GM23338 (cell line): ENCODE measurements at regions not wholly inside any gene's neighbourhood (a gene's known extent, or its start where the extent isn't known, plus 50 kb on each side); places are given as distances from the start of the nearest gene placed in this dataset.

Source experiments
- ATAC-seq: fragments of 200-7000 bp; cut with Tn5 transposase; 3 replicates; pipeline ENCODE4 v1.9.1; 2020
- DNase-seq: peaks from one replicate; pipeline ENCODE4 v3.0.0-alpha.2; 2015; ENCODE audit warnings: low spot score
- H2AFZ ChIP-seq: fragments of 200-600 bp; sonication (generic); 2 replicates; pipeline ENCODE4 v1.8.0; 2016; ENCODE audit warnings: antibody characterized with exemption, mild to moderate bottlenecking, moderate library complexity
- H3F3A ChIP-seq: fragments of 200-600 bp; sonication (generic); replicated peaks from 2 replicates; pipeline ENCODE4 v1.8.0; 2017; ENCODE audit warnings: antibody characterized with exemption, mixed run types, low read depth
- H3K27ac ChIP-seq: fragments of 200-600 bp; sonication (generic); 2 replicates; pipeline ENCODE4 v1.6.1; 2016; ENCODE audit warnings: low read depth
- H3K27me3 ChIP-seq: fragments of 200-600 bp; sonication (generic); 2 replicates; pipeline ENCODE4 v1.8.0; 2016; ENCODE audit warnings: mild to moderate bottlenecking, mixed run types, moderate library complexity; ENCODE audit not compliant: insufficient read depth
- H3K36me3 ChIP-seq: fragments of 200-600 bp; sonication (generic); 2 replicates; pipeline ENCODE4 v1.8.0; 2016; ENCODE audit warnings: mild to moderate bottlenecking; ENCODE audit not compliant: insufficient read depth
- H3K4me1 ChIP-seq: fragments of 200-600 bp; sonication (generic); 2 replicates; pipeline ENCODE4 v1.8.0; 2016; ENCODE audit warnings: mild to moderate bottlenecking, moderate library complexity; ENCODE audit not compliant: insufficient read depth
- H3K4me2 ChIP-seq: fragments of 200-600 bp; sonication (generic); 2 replicates; pipeline ENCODE4 v1.7.1; 2017; ENCODE audit warnings: mixed run types
- H3K4me3 ChIP-seq: fragments of 200-600 bp; sonication (generic); 2 replicates; pipeline ENCODE4 v1.6.1; 2016; ENCODE audit warnings: mixed run types
- H3K79me2 ChIP-seq: fragments of 200-600 bp; sonication (generic); replicated peaks from 2 replicates; pipeline ENCODE4 v1.8.0; 2017; ENCODE audit warnings: mild to moderate bottlenecking; ENCODE audit not compliant: insufficient read depth
- H3K9me2 ChIP-seq: fragments of 200-600 bp; sonication (generic); 2 replicates; pipeline ENCODE4 v1.8.0; 2017; ENCODE audit not compliant: insufficient read depth
- H4K20me1 ChIP-seq: fragments of 200-600 bp; sonication (generic); replicated peaks from 2 replicates; pipeline ENCODE4 v1.8.0; 2017; ENCODE audit warnings: mild to moderate bottlenecking; ENCODE audit not compliant: insufficient read depth
- H3K27ac Mint-ChIP-seq: 2 replicates; pipeline ENCODE4 v1.8.0; 2020; ENCODE audit warnings: inconsistent platforms, mild to moderate bottlenecking, moderate library complexity, mixed read lengths
- H3K27me3 Mint-ChIP-seq: 3 replicates; pipeline ENCODE4 v1.8.0; 2022; ENCODE audit warnings: low read depth, mild to moderate bottlenecking, moderate library complexity, mixed read lengths, inconsistent platforms; ENCODE audit not compliant: insufficient read depth, poor library complexity
- H3K36me3 Mint-ChIP-seq: 3 replicates; pipeline ENCODE4 v1.8.0; 2021; ENCODE audit warnings: low read depth, mild to moderate bottlenecking, inconsistent platforms, moderate library complexity, mixed read lengths
- H3K4me1 Mint-ChIP-seq: 3 replicates; pipeline ENCODE4 v1.8.0; 2020; ENCODE audit warnings: mild to moderate bottlenecking, inconsistent platforms, mixed read lengths
- H3K4me3 Mint-ChIP-seq: 3 replicates; pipeline ENCODE4 v1.8.0; 2021; ENCODE audit warnings: moderate library complexity, mild to moderate bottlenecking, inconsistent platforms, mixed read lengths
- H3K9me3 Mint-ChIP-seq: 3 replicates; pipeline ENCODE4 v1.8.0; 2020; ENCODE audit warnings: moderate library complexity, mild to moderate bottlenecking, inconsistent platforms, mixed read lengths
- CTCF ChIP-seq, 2 experiments: fragments of 200-600 bp in 1 of 2; sonication (generic) in 1 of 2; conservative IDR thresholded peaks; 2 replicates each; pipeline versions ENCODE4 v1.5.1 to v1.6.1; 2016 to 2017; ENCODE audit warnings: antibody characterized with exemption in 2 of 2, low read depth in 2 of 2, mild to moderate bottlenecking in 2 of 2, moderate library complexity in 1 of 2
- EZH2 ChIP-seq: fragments of 200-600 bp; sonication (generic); IDR thresholded peaks from one replicate; pipeline ENCODE4 v1.8.0; 2017; ENCODE audit warnings: antibody characterized with exemption, mild to moderate bottlenecking, low read depth; ENCODE audit not compliant: unreplicated experiment
- EZH2phosphoT487 ChIP-seq: fragments of 200-600 bp; sonication (generic); IDR thresholded peaks from one replicate; pipeline ENCODE4 v1.8.1; 2018; ENCODE audit warnings: antibody characterized with exemption; ENCODE audit not compliant: unreplicated experiment
- JUNB ChIP-seq: IDR thresholded peaks from one replicate; pipeline ENCODE4 v1.6.1; 2016; ENCODE audit warnings: antibody characterized with exemption; ENCODE audit not compliant: unreplicated experiment
- NANOG ChIP-seq: IDR thresholded peaks from 2 replicates; pipeline ENCODE4 v1.6.1; 2016; ENCODE audit warnings: antibody characterized with exemption, borderline replicate concordance
- POLR2AphosphoS5 ChIP-seq: IDR thresholded peaks from 2 replicates; pipeline ENCODE4 v1.6.1; 2016; ENCODE audit warnings: antibody characterized with exemption, low read depth
- ZNF114 ChIP-seq: fragments of 250-450 bp; sonication (Bioruptor Pico); IDR thresholded peaks from 2 replicates; pipeline ENCODE4 v1.5.0; 2020; ENCODE audit warnings: mild to moderate bottlenecking, moderate library complexity
- ZNF462 ChIP-seq: fragments of 250-450 bp; sonication (Bioruptor Pico); IDR thresholded peaks from 2 replicates; pipeline ENCODE4 v1.5.0; 2020; ENCODE audit warnings: mild to moderate bottlenecking, moderate library complexity

- no peak overlapping the region for H3K4me3 ChIP-seq
- no peak overlapping the region for H2AFZ ChIP-seq
- no peak overlapping the region for H3K4me3 Mint-ChIP-seq
- no peaks in the 10 kb centered on the region for H3K9me3 Mint-ChIP-seq
- no peaks in the 10 kb centered on the region for H3K36me3 ChIP-seq
- H3K4me1 Mint-ChIP-seq, result no peaks in the 10 kb centered on the region; the same call in 2 of the 3 replicates
- DNase-seq (no peak), ATAC-seq (no peak)
- H3K4me2 ChIP-seq, result no peak overlapping the region
- no peaks in the 10 kb centered on the region for H3K9me2 ChIP-seq
- H3K27ac Mint-ChIP-seq, result no peak overlapping the region
- no peaks in the 10 kb centered on the region for H3K36me3 Mint-ChIP-seq
- no peaks in the 10 kb centered on the region for H3K27me3 ChIP-seq
- peaks cover 8% of the 10 kb centered on the region for H3K27me3 Mint-ChIP-seq
- no peak for TF ChIP-seq CTCF (conservative IDR thresholded peaks at IDR 0.05; ENCODE audit: low read depth in 2 of 2)
- TF ChIP-seq EZH2, result no peak
- no peak for TF ChIP-seq ZNF462 (CRISPR knock-in tag)
- no peak for TF ChIP-seq ZNF114 (CRISPR knock-in tag)
- no peak for TF ChIP-seq EZH2phosphoT487
- TF ChIP-seq JUNB, result no peak
- no peak for TF ChIP-seq POLR2AphosphoS5
- no peak for TF ChIP-seq NANOG
- no peaks in the 10 kb centered on the region for H4K20me1 ChIP-seq
- H3K27ac ChIP-seq, result no peak overlapping the region
- no peaks in the 10 kb centered on the region for H3K4me1 ChIP-seq
- no peaks in the 10 kb centered on the region for H3K79me2 ChIP-seq
- H3F3A ChIP-seq, result no peaks in the 10 kb centered on the region
Observed at GRCh38 chr20:62532921-62533320, 57.1 kb upstream of the GATA5 start.
